AG04450 (cell line): ENCODE measurements at regions not wholly inside any gene's neighbourhood (a gene's known extent, or its start where the extent isn't known, plus 50 kb on each side); places are given as distances from the start of the nearest gene placed in this dataset.

Source experiments
- CTCF ChIA-PET: fragments of 300-600, 350-600 bp; formaldehyde crosslinking; extraction: SDS; loops from one replicate; lab custom pipeline; 2022; ENCODE audit warnings: antibody characterized with exemption, inconsistent platforms; lab: Charles Lee
- POLR2A ChIA-PET: fragments of 350-600 bp; formaldehyde crosslinking; extraction: SDS; loops from one replicate; lab custom pipeline; 2021; ENCODE audit warnings: antibody characterized with exemption, inconsistent platforms; lab: Yijun Ruan, JAX
- DNase-seq: peaks from one replicate; pipeline ENCODE4 v3.0.0-alpha.2; 2011; ENCODE audit warnings: low read depth, low spot score
- H3K27ac ChIP-seq: one replicate; pipeline ENCODE4 v1.5.1; 2012; ENCODE audit warnings: low read depth, low read length, control low read depth
- H3K27me3 ChIP-seq: one replicate; pipeline ENCODE4 v1.6.0; 2012; ENCODE audit warnings: low read length; ENCODE audit not compliant: control insufficient read depth, insufficient read depth
- H3K4me3 ChIP-seq: 2 replicates; pipeline ENCODE4 v1.5.1; 2011; ENCODE audit warnings: mild to moderate bottlenecking, low read depth, low read length, control low read depth
- H3K9me3 ChIP-seq: 2 replicates; pipeline ENCODE4 v1.5.1; 2012; ENCODE audit warnings: low read length; ENCODE audit not compliant: control insufficient read depth, insufficient read depth
- TF ChIP-seq, protein P1 (sequence below): IDR thresholded peaks from 2 replicates; pipeline ENCODE4 v1.5.1; 2011; ENCODE audit warnings: low read depth, low read length, control low read depth, inconsistent platforms

DNA sequence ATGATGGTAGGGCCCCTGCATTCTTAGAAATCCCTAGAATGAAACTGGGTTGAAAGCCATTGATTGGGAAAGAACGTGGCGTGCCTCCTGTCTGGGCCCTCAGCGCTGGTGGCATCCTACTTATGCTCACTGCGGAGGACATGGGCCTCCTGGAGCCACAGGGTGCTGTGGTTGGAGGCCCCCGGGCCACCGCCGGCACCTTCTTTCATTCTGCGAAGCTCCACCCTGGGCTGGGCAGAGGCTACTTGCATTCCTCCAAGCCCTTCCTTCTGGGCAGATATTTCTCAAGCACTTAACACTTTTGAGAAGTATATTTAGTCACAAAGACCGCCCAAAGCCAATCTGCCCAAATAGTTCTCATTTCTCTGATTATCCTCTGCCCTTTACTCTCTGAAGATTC lies 311.9 kb downstream of the MYCN start:
- TF ChIP-seq, protein P1, sequence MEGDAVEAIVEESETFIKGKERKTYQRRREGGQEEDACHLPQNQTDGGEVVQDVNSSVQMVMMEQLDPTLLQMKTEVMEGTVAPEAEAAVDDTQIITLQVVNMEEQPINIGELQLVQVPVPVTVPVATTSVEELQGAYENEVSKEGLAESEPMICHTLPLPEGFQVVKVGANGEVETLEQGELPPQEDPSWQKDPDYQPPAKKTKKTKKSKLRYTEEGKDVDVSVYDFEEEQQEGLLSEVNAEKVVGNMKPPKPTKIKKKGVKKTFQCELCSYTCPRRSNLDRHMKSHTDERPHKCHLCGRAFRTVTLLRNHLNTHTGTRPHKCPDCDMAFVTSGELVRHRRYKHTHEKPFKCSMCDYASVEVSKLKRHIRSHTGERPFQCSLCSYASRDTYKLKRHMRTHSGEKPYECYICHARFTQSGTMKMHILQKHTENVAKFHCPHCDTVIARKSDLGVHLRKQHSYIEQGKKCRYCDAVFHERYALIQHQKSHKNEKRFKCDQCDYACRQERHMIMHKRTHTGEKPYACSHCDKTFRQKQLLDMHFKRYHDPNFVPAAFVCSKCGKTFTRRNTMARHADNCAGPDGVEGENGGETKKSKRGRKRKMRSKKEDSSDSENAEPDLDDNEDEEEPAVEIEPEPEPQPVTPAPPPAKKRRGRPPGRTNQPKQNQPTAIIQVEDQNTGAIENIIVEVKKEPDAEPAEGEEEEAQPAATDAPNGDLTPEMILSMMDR = no peak
- H3K4me3 ChIP-seq = no peak overlapping the region
- no peak for DNase-seq
- H3K27me3 ChIP-seq = no peaks in the 10 kb centered on the region
- CTCF ChIA-PET = no interaction called here
- H3K9me3 ChIP-seq = peaks cover 58% of the 10 kb centered on the region
- POLR2A ChIA-PET = no interaction called here
- no peak overlapping the region for H3K27ac ChIP-seq

DNA sequence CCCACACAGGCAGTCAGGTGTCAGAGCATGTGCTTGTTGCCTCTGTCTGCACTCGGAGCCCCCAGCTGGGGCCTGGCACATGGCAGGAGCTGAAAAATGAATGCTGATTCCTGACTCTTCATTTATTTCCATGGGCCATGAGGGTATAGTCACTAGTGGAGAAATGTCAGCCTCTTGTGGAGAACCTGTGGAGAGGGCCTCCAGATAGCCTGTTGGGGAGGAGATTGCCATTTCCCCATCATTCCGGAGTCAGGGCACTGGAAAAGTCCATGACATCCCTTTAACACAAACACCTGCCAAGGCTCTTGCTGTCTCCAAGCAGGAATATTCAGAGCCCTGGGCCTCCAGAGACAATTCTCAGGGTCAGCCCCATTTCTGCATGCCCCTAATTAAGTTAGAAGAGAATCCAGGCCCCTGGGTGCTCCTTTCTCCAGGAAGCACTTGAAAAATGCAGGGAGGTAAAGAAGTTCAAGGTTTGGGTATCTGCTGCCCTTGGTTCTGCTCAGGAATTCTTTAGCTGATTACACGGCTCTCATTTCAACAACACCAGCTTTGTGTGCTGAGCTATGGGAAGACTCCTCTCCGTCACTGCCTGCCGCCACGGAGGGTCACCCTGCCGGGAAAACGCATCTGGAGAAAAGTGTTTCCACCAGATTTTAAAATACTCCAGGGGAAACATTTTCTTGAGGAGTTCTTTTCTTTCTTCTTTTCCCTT lies 311.3 kb downstream of the MYCN start:
- TF ChIP-seq, protein P1 = no peak
- ChIA-PET CTCF (no interaction called here), POLR2A (no interaction called here)
- no peak overlapping the region for H3K4me3 ChIP-seq
- H3K9me3 ChIP-seq = peaks cover 61% of the 10 kb centered on the region
- H3K27me3 ChIP-seq = no peaks in the 10 kb centered on the region
- no peak overlapping the region for H3K27ac ChIP-seq
- DNase-seq = no peak

DNA sequence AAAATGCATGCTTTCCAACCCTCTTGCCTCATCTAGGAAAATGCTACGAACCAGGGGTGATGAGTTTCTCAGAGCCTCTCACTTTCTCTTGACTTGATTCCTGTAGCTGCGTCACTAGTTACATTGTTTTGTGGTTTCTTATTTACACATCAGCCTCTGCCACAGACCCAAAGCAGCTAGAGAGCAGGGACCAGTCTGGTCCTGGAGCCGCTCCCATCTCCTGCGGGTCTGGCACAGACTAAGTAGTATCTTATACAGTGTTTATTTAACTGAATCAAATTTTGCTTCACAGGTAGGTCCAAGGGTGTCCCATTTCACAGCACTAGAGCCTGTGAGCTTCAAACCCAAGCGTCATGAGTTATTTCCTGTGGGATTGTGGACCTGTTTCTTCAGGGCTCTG lies 310.5 kb downstream of the MYCN start:
- ChIA-PET CTCF (no interaction called here), POLR2A (no interaction called here)
- Histone ChIP-seq H3K4me3 (no peak overlapping the region), H3K27ac (no peak overlapping the region), H3K9me3 (peaks cover 64% of the 10 kb centered on the region), H3K27me3 (no peaks in the 10 kb centered on the region)
- no peak for DNase-seq
- TF ChIP-seq, protein P1 = no peak

DNA sequence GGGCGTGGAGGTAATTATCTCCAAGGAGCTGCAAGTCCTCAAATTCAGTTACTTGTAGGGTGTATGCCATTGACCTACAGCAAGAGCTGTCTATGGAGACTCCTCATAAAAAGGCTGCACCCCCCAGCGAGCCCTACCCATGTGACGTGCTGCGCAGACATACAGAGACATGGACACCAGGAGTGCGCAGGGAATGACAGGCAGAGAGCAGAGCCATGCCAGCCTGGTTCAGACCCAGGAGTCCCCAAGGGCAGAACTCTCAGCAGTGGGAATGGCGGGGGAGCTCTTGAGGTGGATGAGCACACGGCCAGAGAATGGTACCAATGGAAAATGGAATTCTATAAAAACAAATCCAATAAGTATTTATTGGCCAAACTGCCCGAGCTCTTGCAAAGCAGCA lies 310.1 kb downstream of the MYCN start:
- Histone ChIP-seq H3K9me3 (peaks cover 68% of the 10 kb centered on the region), H3K27me3 (no peaks in the 10 kb centered on the region), H3K4me3 (no peak overlapping the region), H3K27ac (no peak overlapping the region)
- TF ChIP-seq, protein P1 = no peak
- ChIA-PET POLR2A (no interaction called here), CTCF (no interaction called here)
- no peak for DNase-seq

DNA sequence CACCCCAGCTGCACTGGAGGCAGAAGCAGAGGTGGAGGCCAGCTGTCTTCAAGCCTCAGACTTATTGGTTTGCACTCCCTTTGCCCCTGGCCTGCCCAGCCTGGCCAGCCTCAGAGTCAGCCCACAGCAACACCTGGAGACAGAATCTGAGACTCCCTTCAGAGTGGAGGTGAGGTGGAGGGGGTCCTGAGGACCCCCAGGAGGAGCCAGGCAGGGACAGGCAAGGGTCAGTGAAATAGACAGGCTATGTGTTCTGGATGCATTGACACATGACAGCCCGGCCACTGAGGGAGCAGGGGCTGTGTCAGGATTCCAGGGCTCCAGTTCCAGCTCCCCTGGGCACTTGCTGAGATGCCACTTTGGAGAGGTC lies 309.7 kb downstream of the MYCN start:
- Histone ChIP-seq H3K4me3 (no peak overlapping the region), H3K27me3 (no peaks in the 10 kb centered on the region), H3K9me3 (peaks cover 72% of the 10 kb centered on the region), H3K27ac (no peak overlapping the region)
- no peak for DNase-seq
- CTCF ChIA-PET = no interaction called here
- TF ChIP-seq, protein P1 = no peak
- POLR2A ChIA-PET = no interaction called here
